IMR-90 (cell line): ENCODE measurements at regions not wholly inside any gene's neighbourhood (a gene's known extent, or its start where the extent isn't known, plus 50 kb on each side); places are given as distances from the start of the nearest gene placed in this dataset.

Source experiments
- ATAC-seq: fragments of 200-7000 bp; cut with Tn5 transposase; 2 replicates; pipeline ENCODE4 v1.9.1; 2020; ENCODE audit warnings: low read depth, mild to moderate bottlenecking, moderate library complexity
- BruUV-seq: library from RNA; stranded (reverse); fragments of 400-500 nt; replicated peaks from 2 replicates; lab custom pipeline; 2021; lab: Mats Ljungman, UMichigan
- CTCF ChIA-PET: fragments of 300-600 bp; formaldehyde crosslinking; extraction: SDS; loops from one replicate; lab custom pipeline; 2021; ENCODE audit warnings: antibody characterized with exemption; lab: Yijun Ruan, JAX
- POLR2A ChIA-PET: fragments of 300-600 bp; sonication (Branson Sonifier 250); formaldehyde crosslinking; loops from one replicate; lab custom pipeline; 2022; ENCODE audit warnings: antibody characterized with exemption; ENCODE audit not compliant: unreplicated experiment; lab: Charles Lee
- DNase-seq: peaks from one replicate; pipeline ENCODE4 v3.0.0; 2013
- H2AFZ ChIP-seq: replicated peaks from 2 replicates; pipeline ENCODE3; 2013; ENCODE audit warnings: low read length, mild to moderate bottlenecking; ENCODE audit not compliant: poor library complexity
- H2AK5ac ChIP-seq: 2 replicates; pipeline ENCODE4 v1.6.1; 2013; ENCODE audit warnings: low read depth, low read length, inconsistent platforms
- H2AK9ac ChIP-seq: replicated peaks from 2 replicates; pipeline ENCODE3; 2013; ENCODE audit warnings: mild to moderate bottlenecking, low read depth, low read length, moderate library complexity; ENCODE audit not compliant: poor library complexity
- H2BK120ac ChIP-seq: 2 replicates; pipeline ENCODE4 v1.6.1; 2013; ENCODE audit warnings: low read depth, low read length, inconsistent platforms
- H2BK15ac ChIP-seq: 3 replicates; pipeline ENCODE4 v1.6.1; 2013; ENCODE audit warnings: low read depth, low read length, inconsistent platforms
- H2BK20ac ChIP-seq: 2 replicates; pipeline ENCODE4 v1.6.1; 2013; ENCODE audit warnings: low read depth, mild to moderate bottlenecking, inconsistent platforms, low read length, moderate library complexity
- H2BK5ac ChIP-seq: 2 replicates; pipeline ENCODE4 v1.6.1; 2013; ENCODE audit warnings: mild to moderate bottlenecking, low read depth, low read length, inconsistent platforms; ENCODE audit not compliant: poor library complexity, severe bottlenecking
- H3K14ac ChIP-seq: replicated peaks from 2 replicates; pipeline ENCODE4 v1.6.1; 2013; ENCODE audit warnings: low read depth, low read length, inconsistent platforms
- H3K18ac ChIP-seq: 2 replicates; pipeline ENCODE4 v1.6.1; 2013; ENCODE audit warnings: low read depth, low read length, control low read depth
- H3K23ac ChIP-seq: 2 replicates; pipeline ENCODE4 v1.6.1; 2013; ENCODE audit warnings: low read depth, low read length, inconsistent platforms
- H3K27ac ChIP-seq: 2 replicates; pipeline ENCODE4 v1.5.1; 2013; ENCODE audit warnings: mild to moderate bottlenecking, control low read depth, low read length; ENCODE audit not compliant: insufficient read depth
- H3K27me3 ChIP-seq: 2 replicates; pipeline ENCODE4 v1.6.1; 2013; ENCODE audit warnings: low read length; ENCODE audit not compliant: control insufficient read depth, insufficient read depth
- H3K36me3 ChIP-seq: 2 replicates; pipeline ENCODE4 v1.6.1; 2013; ENCODE audit warnings: low read length, mixed read lengths; ENCODE audit not compliant: control insufficient read depth, insufficient read depth
- H3K4ac ChIP-seq: 2 replicates; pipeline ENCODE4 v1.6.1; 2013; ENCODE audit warnings: low read depth, low read length, inconsistent platforms
- H3K4me1 ChIP-seq: 2 replicates; pipeline ENCODE4 v1.6.1; 2013; ENCODE audit warnings: low read length, mixed read lengths; ENCODE audit not compliant: control insufficient read depth, insufficient read depth
- H3K4me2 ChIP-seq: 2 replicates; pipeline ENCODE4 v1.6.1; 2013; ENCODE audit warnings: low read depth, mild to moderate bottlenecking, control low read depth, low read length, moderate library complexity
- H3K4me3 ChIP-seq: 2 replicates; pipeline ENCODE4 v1.5.1; 2013; ENCODE audit warnings: low read depth, mild to moderate bottlenecking, control low read depth, low read length, moderate library complexity; ENCODE audit not compliant: insufficient read depth
- H3K56ac ChIP-seq: 2 replicates; pipeline ENCODE4 v1.6.1; 2013; ENCODE audit warnings: low read length, inconsistent platforms; ENCODE audit not compliant: insufficient read depth; ENCODE audit errors: extremely low read depth
- H3K79me1 ChIP-seq, 2 experiments: 2 replicates each; pipeline ENCODE4 v1.6.1; 2013; ENCODE audit warnings: low read length in 2 of 2, inconsistent platforms in 1 of 2, low read depth in 1 of 2
- H3K9ac ChIP-seq: 2 replicates; pipeline ENCODE4 v1.6.1; 2013; ENCODE audit warnings: low read depth, low read length, control low read depth
- H3K9me1 ChIP-seq: 2 replicates; pipeline ENCODE4 v1.6.1; 2013; ENCODE audit warnings: low read length, inconsistent platforms; ENCODE audit not compliant: insufficient read depth
- H3K9me3 ChIP-seq: 2 replicates; pipeline ENCODE4 v1.6.1; 2013; ENCODE audit warnings: low read length; ENCODE audit not compliant: control insufficient read depth, insufficient read depth
- H4K20me1 ChIP-seq: 2 replicates; pipeline ENCODE4 v1.6.1; 2013; ENCODE audit warnings: low read length, inconsistent platforms; ENCODE audit not compliant: insufficient read depth
- H4K5ac ChIP-seq: 2 replicates; pipeline ENCODE4 v1.6.1; 2013; ENCODE audit warnings: mild to moderate bottlenecking, low read depth, low read length, control low read depth
- H4K8ac ChIP-seq, 2 experiments: 2 replicates each; pipeline ENCODE4 v1.6.1; 2013; ENCODE audit warnings: low read depth in 2 of 2, low read length in 2 of 2, control low read depth in 1 of 2, inconsistent platforms in 1 of 2
- H4K91ac ChIP-seq: 2 replicates; pipeline ENCODE4 v1.6.1; 2013; ENCODE audit warnings: low read depth, low read length, inconsistent platforms; ENCODE audit not compliant: insufficient read depth
- BHLHE40 ChIP-seq: fragments of 150-350 bp; IDR thresholded peaks from 2 replicates; pipeline ENCODE4 v1.6.1; 2016; ENCODE audit warnings: mild to moderate bottlenecking, low read depth, low read length
- CEBPB ChIP-seq: IDR thresholded peaks from 2 replicates; pipeline ENCODE4 v1.6.1; 2012; ENCODE audit warnings: low read depth, low read length, improper control_type of control experiment
- CHD1 ChIP-seq: IDR thresholded peaks from 2 replicates; pipeline ENCODE4 v1.6.1; 2012; ENCODE audit warnings: low read depth, low read length, improper control_type of control experiment
- ELK1 ChIP-seq: fragments of 150-350 bp; IDR thresholded peaks from 2 replicates; pipeline ENCODE4 v1.6.1; 2016; ENCODE audit warnings: low read depth, mild to moderate bottlenecking, low read length, moderate library complexity, borderline replicate concordance
- FOS ChIP-seq: fragments of 150-350 bp; IDR thresholded peaks from 2 replicates; pipeline ENCODE4 v1.6.1; 2016; ENCODE audit warnings: low read depth, low read length
- MAFK ChIP-seq: IDR thresholded peaks from 2 replicates; pipeline ENCODE4 v1.6.1; 2012; ENCODE audit warnings: low read depth, low read length, improper control_type of control experiment
- MAZ ChIP-seq: IDR thresholded peaks from 2 replicates; pipeline ENCODE4 v1.6.1; 2012; ENCODE audit warnings: low read depth, mild to moderate bottlenecking, low read length, improper control_type of control experiment, moderate library complexity, borderline replicate concordance
- MXI1 ChIP-seq: IDR thresholded peaks from 2 replicates; pipeline ENCODE4 v1.6.1; 2012; ENCODE audit warnings: low read depth, mild to moderate bottlenecking, low read length, moderate library complexity, borderline replicate concordance
- NFE2L2 ChIP-seq: fragments of 150-350 bp; IDR thresholded peaks from 2 replicates; pipeline ENCODE4 v1.6.1; 2016; ENCODE audit warnings: low read depth, mild to moderate bottlenecking, low read length
- POLR2A ChIP-seq: IDR thresholded peaks from 2 replicates; pipeline ENCODE4 v1.6.1; 2012; ENCODE audit warnings: mild to moderate bottlenecking, low read depth, low read length
- RAD21 ChIP-seq: IDR thresholded peaks from 2 replicates; pipeline ENCODE4 v1.6.1; 2012; ENCODE audit warnings: low read length, improper control_type of control experiment
- RCOR1 ChIP-seq: IDR thresholded peaks from 2 replicates; pipeline ENCODE4 v1.6.1; 2012; ENCODE audit warnings: mild to moderate bottlenecking, low read length, improper control_type of control experiment; ENCODE audit not compliant: insufficient replicate concordance
- RFX5 ChIP-seq: IDR thresholded peaks from 2 replicates; pipeline ENCODE4 v1.8.0; 2012; ENCODE audit warnings: low read depth, mild to moderate bottlenecking, low read length, moderate library complexity
- SMC3 ChIP-seq: fragments of 150-350 bp; IDR thresholded peaks from 2 replicates; pipeline ENCODE4 v1.6.1; 2016; ENCODE audit warnings: low read depth, mild to moderate bottlenecking, antibody characterized with exemption, low read length, moderate library complexity
- USF2 ChIP-seq: fragments of 150-350 bp; IDR thresholded peaks from 2 replicates; pipeline ENCODE4 v1.6.1; 2017; ENCODE audit warnings: mild to moderate bottlenecking, antibody characterized with exemption, low read length, low read depth
- WGBS, 2 experiments: methylation state at CpG; one replicate each; pipeline versions ENCODE4 v1.1.5 to v1.1.7; 2013; ENCODE audit warnings: missing lambda C conversion rate in 2 of 2; ENCODE audit not compliant: insufficient read length in 1 of 2; ENCODE audit errors: extremely low coverage in 2 of 2; 5-methylcytosine and 5-hydroxymethylcytosine counted together
- dilution Hi-C: fragments of 300-500 bp; cut with HindIII; formaldehyde crosslinking; loops from one replicate; pipeline ENCODE4 v1.14.3; 2018; ENCODE audit warnings: low sequenced_read_pairs; ENCODE audit not compliant: unreplicated experiment
- in situ Hi-C: fragments of 300-500 bp; cut with MboI; formaldehyde crosslinking; loops from 3 replicates; pipeline ENCODE4 v1.14.3; 2019; ENCODE audit warnings: low sequenced_read_pairs, inconsistent platforms, mixed read lengths
- intact Hi-C: fragments of 100-400 bp; cut with micrococcal nuclease; formaldehyde crosslinking; loops from 2 replicates; pipeline ENCODE4 v1.10.0; 2022
- TF ChIP-seq, protein P1 (sequence below): conservative IDR thresholded peaks from 2 replicates; pipeline ENCODE4 v1.5.1; 2012; ENCODE audit warnings: mild to moderate bottlenecking, low read depth, low read length, improper control_type of control experiment

- Histone ChIP-seq H3K4me1 (no peaks in the 10 kb centered on the region), H3K18ac (no peak overlapping the region), H2BK5ac (no peak overlapping the region), H3K56ac (no peak overlapping the region), H2AK5ac (no peak overlapping the region), H3K23ac (no peak overlapping the region), H2BK20ac (no peak overlapping the region), H3K4me2 (no peak overlapping the region), H3K9me3 (no peaks in the 10 kb centered on the region), H2BK120ac (no peak overlapping the region), H3K27ac (no peak overlapping the region), H3K9me1 (no peaks in the 10 kb centered on the region), H2AFZ (no peak overlapping the region), H4K20me1 (no peaks in the 10 kb centered on the region), H3K9ac (no peak overlapping the region), H4K5ac (no peak overlapping the region), H3K4ac (no peak overlapping the region), H4K8ac (no peak overlapping the region), H4K91ac (no peak overlapping the region), H3K27me3 (no peaks in the 10 kb centered on the region), H3K79me1 (no peaks in the 10 kb centered on the region), H2BK15ac (no peak overlapping the region), H3K14ac (no peak overlapping the region), H2AK9ac (no peak overlapping the region), H3K36me3 (no peaks in the 10 kb centered on the region), H3K4me3 (no peak overlapping the region)
- ChIA-PET POLR2A (no interaction called here), CTCF (interaction anchor here (0.7 kb wide), 1 partner anchor 1156 kb away, joined by 3 read pairs; no protein-coding TSS in a partner anchor)
- no CpG with 5 or more reads among the region's 2 CpGs for WGBS, 2 experiments
- no peak for DNase-seq
- no TSS peak for BruUV-seq
- no peak for ATAC-seq
- in situ Hi-C loops: no loop called here
- no peak for TF ChIP-seq CEBPB
- TF ChIP-seq POLR2A: no peak
- TF ChIP-seq RFX5: no peak
- no peak for TF ChIP-seq MAFK
- TF ChIP-seq, protein P1, sequence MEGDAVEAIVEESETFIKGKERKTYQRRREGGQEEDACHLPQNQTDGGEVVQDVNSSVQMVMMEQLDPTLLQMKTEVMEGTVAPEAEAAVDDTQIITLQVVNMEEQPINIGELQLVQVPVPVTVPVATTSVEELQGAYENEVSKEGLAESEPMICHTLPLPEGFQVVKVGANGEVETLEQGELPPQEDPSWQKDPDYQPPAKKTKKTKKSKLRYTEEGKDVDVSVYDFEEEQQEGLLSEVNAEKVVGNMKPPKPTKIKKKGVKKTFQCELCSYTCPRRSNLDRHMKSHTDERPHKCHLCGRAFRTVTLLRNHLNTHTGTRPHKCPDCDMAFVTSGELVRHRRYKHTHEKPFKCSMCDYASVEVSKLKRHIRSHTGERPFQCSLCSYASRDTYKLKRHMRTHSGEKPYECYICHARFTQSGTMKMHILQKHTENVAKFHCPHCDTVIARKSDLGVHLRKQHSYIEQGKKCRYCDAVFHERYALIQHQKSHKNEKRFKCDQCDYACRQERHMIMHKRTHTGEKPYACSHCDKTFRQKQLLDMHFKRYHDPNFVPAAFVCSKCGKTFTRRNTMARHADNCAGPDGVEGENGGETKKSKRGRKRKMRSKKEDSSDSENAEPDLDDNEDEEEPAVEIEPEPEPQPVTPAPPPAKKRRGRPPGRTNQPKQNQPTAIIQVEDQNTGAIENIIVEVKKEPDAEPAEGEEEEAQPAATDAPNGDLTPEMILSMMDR: no peak
- no peak for TF ChIP-seq ELK1
- no peak for TF ChIP-seq RAD21
- TF ChIP-seq RCOR1: no peak
- no peak for TF ChIP-seq MAZ
- TF ChIP-seq FOS: no peak
- TF ChIP-seq MXI1: no peak
- TF ChIP-seq CHD1: no peak
- no peak for TF ChIP-seq BHLHE40
- no peak for TF ChIP-seq USF2
- no peak for TF ChIP-seq SMC3
- TF ChIP-seq NFE2L2: no peak
- dilution Hi-C loops: no loop called here
- intact Hi-C loops: no loop called here
Observed at GRCh38 chr18:40235323-40235722, 1719.7 kb upstream of the PIK3C3 start.
